Lung (tissue), 11 donors: ENCODE measurements at regions not wholly inside any gene's neighbourhood (a gene's known extent, or its start where the extent isn't known, plus 50 kb on each side); places are given as distances from the start of the nearest gene placed in this dataset.

Experiments used
- ATAC-seq: fragments of 200-7000 bp; cut with Tn5 transposase; one replicate; pipeline ENCODE4 v1.9.1; 2020; ENCODE audit warnings: moderate number of reproducible peaks; ENCODE audit not compliant: insufficient read depth, low FRiP score
- DNase-seq, 3 donors: peaks; one replicate each; pipeline ENCODE4 v3.0.0-alpha.2; 2013 to 2017
- H3K27ac ChIP-seq, 2 donors: one replicate each; pipeline ENCODE4 v1.5.1; 2013; ENCODE audit warnings: mild to moderate bottlenecking in 2 of 2, moderate library complexity in 2 of 2, control low read depth in 1 of 2, inconsistent platforms in 1 of 2, low read depth in 1 of 2, low read length in 1 of 2
- H3K27me3 ChIP-seq, 3 donors: one replicate each; pipeline ENCODE4 v1.5.1; 2013; ENCODE audit warnings: low read length in 2 of 3; ENCODE audit not compliant: control insufficient read depth in 3 of 3, insufficient read depth in 3 of 3
- H3K36me3 ChIP-seq, 4 donors: one replicate each; pipeline ENCODE4 v1.5.1; 2013; ENCODE audit warnings: low read length in 4 of 4, mild to moderate bottlenecking in 1 of 4, moderate library complexity in 1 of 4; ENCODE audit not compliant: control insufficient read depth in 4 of 4, insufficient read depth in 4 of 4
- H3K4me1 ChIP-seq, 5 donors: one replicate each; pipeline ENCODE4 v1.5.1; 2013; ENCODE audit warnings: low read length in 5 of 5, mild to moderate bottlenecking in 2 of 5, moderate library complexity in 1 of 5; ENCODE audit not compliant: control insufficient read depth in 5 of 5, insufficient read depth in 5 of 5
- H3K4me3 ChIP-seq: one replicate; pipeline ENCODE4 v1.5.1; 2013; ENCODE audit warnings: mild to moderate bottlenecking, control low read depth, moderate library complexity
- H3K9ac ChIP-seq, 2 donors: one replicate each; pipeline ENCODE4 v1.5.1; 2013; ENCODE audit warnings: low read length in 2 of 2, control low read depth in 1 of 2; ENCODE audit not compliant: insufficient read depth in 1 of 2
- H3K9me3 ChIP-seq, 4 donors: one replicate each; pipeline ENCODE4 v1.5.1; 2013; ENCODE audit warnings: low read length in 3 of 4, mild to moderate bottlenecking in 1 of 4, moderate library complexity in 1 of 4; ENCODE audit not compliant: control insufficient read depth in 4 of 4, insufficient read depth in 3 of 4
- WGBS, 2 donors: extraction: QIAGEN DNeasy Blood & Tissue Kit; methylation state at CpG; one replicate each; pipeline ENCODE4 v1.1.7; 2013; 5-methylcytosine and 5-hydroxymethylcytosine counted together
- TF ChIP-seq, protein P1 (sequence below): IDR thresholded peaks from 2 replicates; pipeline ENCODE4 v1.5.1; 2012; ENCODE audit warnings: mild to moderate bottlenecking; ENCODE audit errors: control extremely low read depth, extremely low read depth
- donor health status: control.
- donor health status: control.
- donor health status: Bipolar disorder and iron deficiency.
- donor health status: healthy.
- donor health status: DM: yes; HTN: yes; CAD: no.

DNA sequence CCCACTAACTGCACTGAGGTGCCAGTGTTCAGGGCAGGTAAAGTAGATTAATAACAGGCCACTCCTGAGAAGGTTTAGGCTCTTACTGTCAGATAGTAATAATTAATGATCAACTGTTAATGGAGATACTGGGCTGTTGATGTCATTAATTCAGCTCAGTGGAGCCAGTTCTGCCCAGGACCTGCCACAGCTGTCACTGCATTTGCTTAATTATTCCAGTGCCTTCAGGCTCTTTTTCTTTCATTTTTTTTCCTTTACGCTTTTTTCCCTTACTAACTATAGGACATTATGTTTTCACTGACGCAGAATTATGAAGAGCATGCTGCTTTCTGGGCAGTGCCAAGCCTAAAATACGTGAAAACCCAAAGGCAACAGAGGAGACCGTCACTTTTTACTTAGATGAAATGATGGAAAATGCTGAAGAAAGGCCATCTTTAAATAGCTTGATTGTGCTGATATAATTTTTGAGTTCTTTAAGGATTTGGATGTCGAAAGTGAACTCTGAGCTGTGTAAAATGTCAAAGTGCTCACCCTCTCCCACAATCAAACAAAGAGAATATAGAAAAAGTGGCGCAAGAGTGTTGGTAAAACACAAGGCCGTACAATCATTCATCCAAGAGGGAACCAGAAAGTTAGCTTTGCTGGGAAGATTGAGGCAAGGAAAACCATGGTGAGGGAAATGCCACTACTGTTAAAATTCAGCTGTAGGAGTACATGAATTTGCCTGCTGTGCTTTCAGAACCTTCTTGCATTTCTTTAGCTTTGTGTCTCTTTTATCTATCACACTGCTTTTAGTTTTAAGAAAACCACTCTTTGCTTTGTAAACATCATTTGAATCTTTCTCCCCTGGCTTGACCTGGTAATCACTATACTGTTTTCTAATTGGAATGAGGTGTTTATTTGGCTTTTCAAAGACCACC lies 192.0 kb upstream of the ZEB2 start:
- peak in 1 of 3 donors; percentile 13 for DNase-seq
- Histone ChIP-seq H3K9me3 (no peaks in the 10 kb centered on the region), H3K27me3 (no peaks in the 10 kb centered on the region), H3K4me1 (peaks cover 0 to 6% (median 0%) of the 10 kb centered on the region in 5 donors), H3K9ac (no peak overlapping the region), H3K4me3 (no peak overlapping the region), H3K36me3 (no peaks in the 10 kb centered on the region), H3K27ac (no peak overlapping the region)
- ATAC-seq: no peak
- WGBS, 2 donors: 86 to 87% methylated on average over 7 of the region's 7 CpGs
- TF ChIP-seq, protein P1, sequence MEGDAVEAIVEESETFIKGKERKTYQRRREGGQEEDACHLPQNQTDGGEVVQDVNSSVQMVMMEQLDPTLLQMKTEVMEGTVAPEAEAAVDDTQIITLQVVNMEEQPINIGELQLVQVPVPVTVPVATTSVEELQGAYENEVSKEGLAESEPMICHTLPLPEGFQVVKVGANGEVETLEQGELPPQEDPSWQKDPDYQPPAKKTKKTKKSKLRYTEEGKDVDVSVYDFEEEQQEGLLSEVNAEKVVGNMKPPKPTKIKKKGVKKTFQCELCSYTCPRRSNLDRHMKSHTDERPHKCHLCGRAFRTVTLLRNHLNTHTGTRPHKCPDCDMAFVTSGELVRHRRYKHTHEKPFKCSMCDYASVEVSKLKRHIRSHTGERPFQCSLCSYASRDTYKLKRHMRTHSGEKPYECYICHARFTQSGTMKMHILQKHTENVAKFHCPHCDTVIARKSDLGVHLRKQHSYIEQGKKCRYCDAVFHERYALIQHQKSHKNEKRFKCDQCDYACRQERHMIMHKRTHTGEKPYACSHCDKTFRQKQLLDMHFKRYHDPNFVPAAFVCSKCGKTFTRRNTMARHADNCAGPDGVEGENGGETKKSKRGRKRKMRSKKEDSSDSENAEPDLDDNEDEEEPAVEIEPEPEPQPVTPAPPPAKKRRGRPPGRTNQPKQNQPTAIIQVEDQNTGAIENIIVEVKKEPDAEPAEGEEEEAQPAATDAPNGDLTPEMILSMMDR: no peak

DNA sequence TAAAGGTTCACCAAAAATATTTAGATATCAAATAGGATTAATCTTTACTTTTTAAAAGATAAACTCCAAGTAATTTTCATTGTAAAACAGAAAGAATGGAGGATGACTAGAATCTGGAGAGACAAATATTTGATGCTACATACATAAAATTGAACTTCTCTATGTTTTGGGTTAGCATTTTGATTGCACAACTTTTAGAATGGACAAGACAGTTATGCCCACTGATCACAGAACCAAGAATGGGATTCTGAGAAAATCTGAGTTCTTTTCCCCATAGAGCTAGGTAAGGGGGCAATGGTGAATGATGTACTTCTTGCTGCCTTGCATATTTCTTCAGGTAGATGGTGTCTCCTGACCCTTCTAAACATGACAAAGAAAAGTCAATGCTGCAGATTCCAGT lies 191.2 kb upstream of the ZEB2 start:
- ATAC-seq (no peak), DNase-seq (no peak)
- H3K4me1 ChIP-seq: peaks cover 0 to 6% (median 0%) of the 10 kb centered on the region in 5 donors
- H3K27ac ChIP-seq: no peak overlapping the region
- H3K9ac ChIP-seq: no peak overlapping the region
- H3K27me3 ChIP-seq: no peaks in the 10 kb centered on the region
- H3K36me3 ChIP-seq: no peaks in the 10 kb centered on the region
- no peak overlapping the region for H3K4me3 ChIP-seq
- H3K9me3 ChIP-seq: no peaks in the 10 kb centered on the region
- TF ChIP-seq, protein P1: no peak

DNA sequence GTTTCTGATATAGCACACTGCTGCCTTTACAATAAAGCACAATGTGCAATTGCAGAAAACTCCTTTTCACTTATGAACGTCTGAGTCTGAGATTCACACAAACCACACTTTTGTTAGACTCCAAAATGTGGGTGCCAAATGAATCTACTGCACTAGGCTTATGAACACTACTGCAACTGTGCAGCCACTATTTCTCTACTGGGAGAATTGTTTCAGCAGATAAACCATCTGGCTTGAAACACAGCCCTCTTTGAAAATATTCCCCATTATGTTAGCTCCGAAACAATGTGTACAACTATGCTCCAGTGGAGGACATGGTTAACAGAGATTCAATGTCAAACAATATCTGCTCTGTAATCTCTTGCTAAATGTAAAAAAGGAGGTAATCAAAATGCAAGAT lies 188.7 kb upstream of the ZEB2 start:
- no peak overlapping the region for H3K9ac ChIP-seq
- H3K9me3 ChIP-seq: no peaks in the 10 kb centered on the region
- TF ChIP-seq, protein P1: no peak
- H3K36me3 ChIP-seq: no peaks in the 10 kb centered on the region
- no peak for ATAC-seq
- peaks cover 0 to 6% (median 0%) of the 10 kb centered on the region in 5 donors for H3K4me1 ChIP-seq
- WGBS, 2 donors: 96 to 98% methylated on average over 2 of the region's 2 CpGs
- H3K4me3 ChIP-seq: no peak overlapping the region
- H3K27ac ChIP-seq: no peak overlapping the region
- H3K27me3 ChIP-seq: no peaks in the 10 kb centered on the region
- DNase-seq: no peak
